K562 (cell line): ENCODE measurements at regions not wholly inside any gene's neighbourhood (a gene's known extent, or its start where the extent isn't known, plus 50 kb on each side); places are given as distances from the start of the nearest gene placed in this dataset.
A peak's percentile ranks its signal among the peaks of the same experiment; 100 is the strongest.

Experiments
- ATAC-seq: fragments of 200-7000 bp; cut with Tn5 transposase; 3 replicates; pipeline ENCODE4 v1.9.1; 2020; ENCODE audit warnings: moderate library complexity
- BruUV-seq: library from RNA; stranded (reverse); fragments of 400-500 nt; replicated peaks from 2 replicates; lab custom pipeline; 2021; lab: Mats Ljungman, UMichigan
- CTCF ChIA-PET: fragments of 300-600 bp; formaldehyde crosslinking; extraction: SDS; loops from one replicate; lab custom pipeline; 2021; ENCODE audit warnings: low intra/inter-chr PET ratio; lab: Yijun Ruan, JAX
- POLR2A ChIA-PET: fragments of 300-600, 350-650 bp; sonication (Branson Sonifier 250); formaldehyde crosslinking; extraction: SDS; loops from one replicate; lab custom pipeline; 2021; ENCODE audit warnings: antibody characterized with exemption, inconsistent platforms; lab: Yijun Ruan, JAX
- DNase-seq, 4 experiments: peaks; one replicate each; pipeline versions ENCODE4 v3.0.0 to v3.0.0-alpha.2; 2011 to 2018; ENCODE audit warnings: low spot score in 3 of 4, mixed read lengths in 3 of 4; ENCODE audit errors: extremely low read depth in 1 of 4
- FAIRE-seq: peaks from 2 replicates; lab custom pipeline; 2011; peaks lifted over from hg19 to GRCh38; lab: Jason Lieb, UNC
- H2AFZ ChIP-seq: 2 replicates; pipeline ENCODE4 v1.6.0; 2011; ENCODE audit warnings: low read depth, low read length, control low read depth, inconsistent platforms
- H3K27ac ChIP-seq: fragments of 200-600 bp; 3 replicates; pipeline ENCODE4 v1.8.0; 2011; ENCODE audit warnings: low read depth, mild to moderate bottlenecking, control low read depth, inconsistent platforms, low read length, moderate library complexity, mixed read lengths; ENCODE audit errors: extremely low read depth
- H3K27me3 ChIP-seq, 2 experiments: fragments of 300-600 bp in 1 of 2; 2 replicates in 1 of 2; 3 replicates in 1 of 2; pipeline versions ENCODE4 v1.6.0 to v1.8.0; 2011; ENCODE audit warnings: inconsistent platforms in 2 of 2, low read length in 2 of 2, mild to moderate bottlenecking in 1 of 2, mixed read lengths in 1 of 2, moderate library complexity in 1 of 2; ENCODE audit not compliant: control insufficient read depth in 2 of 2, insufficient read depth in 2 of 2
- H3K36me3 ChIP-seq: fragments of 300-600 bp; 3 replicates; pipeline ENCODE4 v1.8.0; 2011; ENCODE audit warnings: mild to moderate bottlenecking, low read length, inconsistent platforms; ENCODE audit not compliant: control insufficient read depth, insufficient read depth
- H3K4me1 ChIP-seq, 2 experiments: fragments of 200-600 bp in 1 of 2; replicated peaks in 1 of 2; 2 replicates in 1 of 2; 3 replicates in 1 of 2; pipeline versions ENCODE4 v1.5.1 to v1.8.0; 2011; ENCODE audit warnings: inconsistent platforms in 2 of 2, low read length in 2 of 2, mild to moderate bottlenecking in 1 of 2, mixed read lengths in 1 of 2, moderate library complexity in 1 of 2; ENCODE audit not compliant: control insufficient read depth in 2 of 2, insufficient read depth in 2 of 2
- H3K4me2 ChIP-seq: 2 replicates; pipeline ENCODE4 v1.6.1; 2011; ENCODE audit warnings: low read length, control low read depth, inconsistent platforms, mixed read lengths; ENCODE audit not compliant: insufficient read depth
- H3K4me3 ChIP-seq: fragments of 200-600 bp; sonication (generic), shearing (Covaris generic); 2 replicates; pipeline ENCODE4 v1.5.1; 2016; ENCODE audit warnings: control low read depth, inconsistent platforms
- H3K79me2 ChIP-seq: fragments of 200-600 bp; 3 replicates; pipeline ENCODE4 v1.8.0; 2011; ENCODE audit warnings: low read length, inconsistent platforms; ENCODE audit not compliant: control insufficient read depth, insufficient read depth
- H3K9ac ChIP-seq, 2 experiments: 2 replicates each; pipeline versions ENCODE4 v1.6.0 to v1.6.1; 2011; ENCODE audit warnings: low read depth in 2 of 2, low read length in 2 of 2, control low read depth in 1 of 2, inconsistent platforms in 1 of 2, mild to moderate bottlenecking in 1 of 2, mixed read lengths in 1 of 2; ENCODE audit not compliant: insufficient read depth in 1 of 2
- H3K9me1 ChIP-seq: one replicate; pipeline ENCODE4 v1.6.0; 2011; ENCODE audit warnings: inconsistent platforms, mild to moderate bottlenecking, low read length, moderate library complexity; ENCODE audit not compliant: control insufficient read depth, insufficient read depth
- H3K9me3 ChIP-seq: replicated peaks from 2 replicates; pipeline ENCODE4 v1.5.1; 2011; ENCODE audit warnings: low read depth, low read length, inconsistent platforms; ENCODE audit not compliant: control insufficient read depth, insufficient read depth
- H4K20me1 ChIP-seq: replicated peaks from 2 replicates; pipeline ENCODE4 v1.6.1; 2011; ENCODE audit warnings: low read length, inconsistent platforms, mixed read lengths; ENCODE audit not compliant: control insufficient read depth, insufficient read depth
- ATF3 ChIP-seq, 2 experiments: fragments of 450-650 bp in 1 of 2; sonication (generic) in 1 of 2; formaldehyde crosslinking in 1 of 2; IDR thresholded peaks in 1 of 2; conservative IDR thresholded peaks in 1 of 2; 2 replicates each; pipeline versions ENCODE4 v1.6.1 to v1.8.1; 2016 to 2023; ENCODE audit warnings: mild to moderate bottlenecking in 2 of 2, moderate library complexity in 2 of 2, inconsistent platforms in 1 of 2, missing genetic modification reagents in 1 of 2
- DNMT1 ChIP-seq: fragments of 450-650 bp; IDR thresholded peaks from 2 replicates; pipeline ENCODE4 v1.6.1; 2016; ENCODE audit warnings: antibody characterized with exemption, mild to moderate bottlenecking
- MBD1 ChIP-seq: fragments of 250-450 bp; sonication (Bioruptor Pico); IDR thresholded peaks from 2 replicates; pipeline ENCODE4 v1.8.0; 2022; ENCODE audit warnings: inconsistent platforms
- PHF8 ChIP-seq: fragments of 200-600 bp; sonication (generic); IDR thresholded peaks from 2 replicates; pipeline ENCODE4 v1.6.1; 2012; ENCODE audit warnings: mixed run types, mild to moderate bottlenecking, inconsistent platforms, low read length, moderate library complexity, borderline replicate concordance
- WGBS: fragments of 100-300 bp; shearing (Covaris generic); methylation state at CpG from one replicate; pipeline ENCODE4 v1.1.6; 2016; ENCODE audit warnings: low coverage, mixed read lengths; ENCODE audit not compliant: insufficient coverage; ENCODE audit errors: missing lambda C conversion rate; 5-methylcytosine and 5-hydroxymethylcytosine counted together
- in situ Hi-C: fragments of 300-500 bp; cut with MboI; formaldehyde crosslinking; loops from 4 replicates; pipeline ENCODE4 v1.15.0; 2018; ENCODE audit warnings: inconsistent platforms, mixed read lengths
- intact Hi-C: fragments of 100-400 bp; cut with micrococcal nuclease; formaldehyde crosslinking; loops from 2 replicates; pipeline ENCODE4 v1.14.2; 2022
- TF ChIP-seq, protein P1 (sequence below): sonication (generic); formaldehyde crosslinking; IDR thresholded peaks from 2 replicates; pipeline ENCODE4 v1.8.0; 2022; ENCODE audit warnings: mild to moderate bottlenecking, missing genetic modification reagents
- TF ChIP-seq, protein P2 (sequence below), 2 experiments: IDR thresholded peaks in 1 of 2; conservative IDR thresholded peaks in 1 of 2; 2 replicates each; pipeline ENCODE4 v1.6.1; 2016; ENCODE audit warnings: low read depth in 2 of 2, mild to moderate bottlenecking in 1 of 2, missing compliant biosample characterization in 1 of 2, missing genetic modification characterization in 1 of 2, moderate library complexity in 1 of 2

GRCh38 chr12:74429535-74429934 is 108.1 kb upstream of the ATXN7L3B start (continued):
- TF ChIP-seq, protein P1, sequence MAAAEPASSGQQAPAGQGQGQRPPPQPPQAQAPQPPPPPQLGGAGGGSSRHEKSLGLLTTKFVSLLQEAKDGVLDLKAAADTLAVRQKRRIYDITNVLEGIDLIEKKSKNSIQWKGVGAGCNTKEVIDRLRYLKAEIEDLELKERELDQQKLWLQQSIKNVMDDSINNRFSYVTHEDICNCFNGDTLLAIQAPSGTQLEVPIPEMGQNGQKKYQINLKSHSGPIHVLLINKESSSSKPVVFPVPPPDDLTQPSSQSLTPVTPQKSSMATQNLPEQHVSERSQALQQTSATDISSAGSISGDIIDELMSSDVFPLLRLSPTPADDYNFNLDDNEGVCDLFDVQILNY, result no peak
- TF ChIP-seq PHF8, result no peak
- TF ChIP-seq MBD1 (CRISPR knock-in tag), result no peak

DNA sequence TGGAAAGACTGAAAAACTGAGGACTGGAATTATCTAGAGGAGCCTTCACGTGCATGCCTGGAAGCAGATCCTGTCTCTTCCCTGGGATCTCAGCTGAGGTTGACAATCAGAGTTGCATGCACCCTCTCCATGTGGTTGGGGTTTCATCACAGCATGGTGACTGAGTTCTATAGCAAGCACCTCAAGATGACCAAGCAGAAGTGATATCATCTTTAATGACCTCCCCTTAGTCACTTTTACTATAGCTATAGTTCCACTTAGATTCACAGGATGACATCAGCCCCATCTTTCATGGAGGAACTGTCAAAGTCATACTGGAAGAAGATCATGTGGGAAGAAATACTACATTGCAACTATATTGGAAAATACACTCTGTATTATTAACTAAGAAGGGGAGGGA is 105.8 kb upstream of the ATXN7L3B start:
- no peak for FAIRE-seq
- Histone ChIP-seq H3K9me3 (no peaks in the 10 kb centered on the region), H3K36me3 (no peaks in the 10 kb centered on the region), H3K9ac (no peak overlapping the region), H4K20me1 (no peaks in the 10 kb centered on the region)
- no peak for DNase-seq
- TF ChIP-seq DNMT1 (no peak), ATF3 (IDR thresholded peaks at IDR 0.05) (peak; percentile 44), ATF3 (CRISPR knock-in tag; conservative IDR thresholded peaks at IDR 0.05) (no peak)
- TF ChIP-seq, protein P2, sequence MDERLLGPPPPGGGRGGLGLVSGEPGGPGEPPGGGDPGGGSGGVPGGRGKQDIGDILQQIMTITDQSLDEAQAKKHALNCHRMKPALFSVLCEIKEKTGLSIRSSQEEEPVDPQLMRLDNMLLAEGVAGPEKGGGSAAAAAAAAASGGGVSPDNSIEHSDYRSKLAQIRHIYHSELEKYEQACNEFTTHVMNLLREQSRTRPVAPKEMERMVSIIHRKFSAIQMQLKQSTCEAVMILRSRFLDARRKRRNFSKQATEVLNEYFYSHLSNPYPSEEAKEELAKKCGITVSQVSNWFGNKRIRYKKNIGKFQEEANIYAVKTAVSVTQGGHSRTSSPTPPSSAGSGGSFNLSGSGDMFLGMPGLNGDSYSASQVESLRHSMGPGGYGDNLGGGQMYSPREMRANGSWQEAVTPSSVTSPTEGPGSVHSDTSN (CRISPR knock-in tag; IDR thresholded peaks at IDR 0.05; ENCODE audit: low read depth), result no peak
- TF ChIP-seq, protein P2 (tag; conservative IDR thresholded peaks at IDR 0.05; ENCODE audit: low read depth), result 0 out of 2 replicates have a peak, but pooled peaks have one; percentile 16
- TF ChIP-seq, all 486 proteins: peak for 2
- Histone ChIP-seq H2AFZ (no peak overlapping the region), H3K9me1 (no peaks in the 10 kb centered on the region), H3K4me3 (no peak overlapping the region), H3K27me3 (no peaks in the 10 kb centered on the region), H3K79me2 (no peaks in the 10 kb centered on the region), H3K4me1 (no peaks in the 10 kb centered on the region), H3K27ac (no peak overlapping the region), H3K4me2 (no peak overlapping the region)
- no TSS peak for BruUV-seq
- ChIA-PET POLR2A (no interaction called here), CTCF (no interaction called here)
- intact Hi-C loops, result no loop called here
- in situ Hi-C loops, result no loop called here
- WGBS, result 0% methylated on average over 1 of the region's 1 CpG
- no peak for ATAC-seq
